Keratinocyte (primary cell): ENCODE measurements at regions not wholly inside any gene's neighbourhood (a gene's known extent, or its start where the extent isn't known, plus 50 kb on each side); places are given as distances from the start of the nearest gene placed in this dataset.
A peak's percentile ranks its signal among the peaks of the same experiment; 100 is the strongest.

ENCODE experiments used
- DNase-seq: peaks from one replicate; pipeline ENCODE4 v3.0.0-alpha.2; 2011; ENCODE audit warnings: low read depth, missing footprints, low spot score
- FAIRE-seq: peaks from 2 replicates; lab custom pipeline; 2011; peaks lifted over from hg19 to GRCh38; lab: Jason Lieb, UNC
- H2AFZ ChIP-seq: 2 replicates; pipeline ENCODE4 v1.6.0; 2012; ENCODE audit warnings: low read length, control low read depth, inconsistent platforms; ENCODE audit not compliant: control insufficient read depth
- H3K27ac ChIP-seq: 2 replicates; pipeline ENCODE4 v1.5.1; 2011; ENCODE audit warnings: low read length; ENCODE audit not compliant: control insufficient read depth, insufficient read depth
- H3K27me3 ChIP-seq: 3 replicates; pipeline ENCODE4 v1.6.0; 2011; ENCODE audit warnings: low read length; ENCODE audit not compliant: control insufficient read depth, insufficient read depth; ENCODE audit errors: extremely low read depth
- H3K36me3 ChIP-seq, 2 experiments: 2 replicates in 1 of 2; 3 replicates in 1 of 2; pipeline ENCODE4 v1.5.1; 2011; ENCODE audit warnings: low read length in 2 of 2, mild to moderate bottlenecking in 1 of 2; ENCODE audit not compliant: control insufficient read depth in 2 of 2, insufficient read depth in 2 of 2; ENCODE audit errors: extremely low read depth in 1 of 2
- H3K4me1 ChIP-seq: 3 replicates; pipeline ENCODE4 v1.5.1; 2011; ENCODE audit warnings: low read length; ENCODE audit not compliant: control insufficient read depth, insufficient read depth; ENCODE audit errors: extremely low read depth
- H3K4me2 ChIP-seq: 3 replicates; pipeline ENCODE4 v1.6.0; 2011; ENCODE audit warnings: low read depth, low read length; ENCODE audit not compliant: control insufficient read depth, insufficient read depth; ENCODE audit errors: extremely low read depth
- H3K4me3 ChIP-seq, 3 experiments: fragments of 200-600 bp in 1 of 3; sonication (generic) in 1 of 3; 2 replicates in 2 of 3; 3 replicates in 1 of 3; pipeline ENCODE4 v1.5.1; 2011 to 2016; ENCODE audit warnings: low read length in 3 of 3, mild to moderate bottlenecking in 3 of 3, control low read depth in 2 of 3, inconsistent platforms in 1 of 3, low read depth in 1 of 3, mixed read lengths in 1 of 3, mixed run types in 1 of 3, moderate library complexity in 1 of 3; ENCODE audit not compliant: control insufficient read depth in 2 of 3, insufficient read depth in 2 of 3; ENCODE audit errors: extremely low read depth in 1 of 3
- H3K79me2 ChIP-seq: 2 replicates; pipeline ENCODE4 v1.6.0; 2012; ENCODE audit warnings: low read length; ENCODE audit not compliant: control insufficient read depth, insufficient read depth
- H3K9ac ChIP-seq: 3 replicates; pipeline ENCODE4 v1.6.0; 2011; ENCODE audit warnings: low read length; ENCODE audit not compliant: control insufficient read depth, insufficient read depth; ENCODE audit errors: extremely low read depth
- H3K9me1 ChIP-seq: 3 replicates; pipeline ENCODE4 v1.6.0; 2011; ENCODE audit warnings: low read length; ENCODE audit not compliant: control insufficient read depth, insufficient read depth; ENCODE audit errors: extremely low read depth
- H3K9me3 ChIP-seq: 2 replicates; pipeline ENCODE4 v1.5.1; 2012; ENCODE audit warnings: low read depth, low read length; ENCODE audit not compliant: control insufficient read depth
- H4K20me1 ChIP-seq: 3 replicates; pipeline ENCODE4 v1.6.0; 2011; ENCODE audit warnings: low read length; ENCODE audit not compliant: control insufficient read depth, insufficient read depth; ENCODE audit errors: extremely low read depth
- CTCF ChIP-seq, 3 experiments: IDR thresholded peaks in 1 of 3; conservative IDR thresholded peaks in 1 of 3; optimal IDR thresholded peaks in 1 of 3; 2 replicates in 2 of 3; 3 replicates in 1 of 3; pipeline versions ENCODE3 to v1.5.1; 2011; ENCODE audit warnings: low read length in 3 of 3, mild to moderate bottlenecking in 3 of 3, moderate library complexity in 2 of 3, control low read depth in 1 of 3, inconsistent platforms in 1 of 3; ENCODE audit not compliant: insufficient read depth in 2 of 3; ENCODE audit errors: extremely low read depth in 1 of 3
- EZH2 ChIP-seq: IDR thresholded peaks from one replicate; pipeline ENCODE4 v1.6.1; 2012; ENCODE audit warnings: inconsistent platforms, mild to moderate bottlenecking, low read length, moderate library complexity
- dilution Hi-C: fragments of 300-500 bp; cut with MboI; formaldehyde crosslinking; loops from one replicate; pipeline ENCODE4 v1.7.0; 2020; ENCODE audit warnings: low sequenced_read_pairs; ENCODE audit not compliant: extremely low pct_ligation_motif_present

GRCh38 chr3:101939361-101940049, 90.2 kb downstream of the NFKBIZ start:
- H3K9me3 ChIP-seq = no peaks in the 10 kb centered on the region
- H3K79me2 ChIP-seq = no peaks in the 10 kb centered on the region
- H2AFZ ChIP-seq = no peak overlapping the region
- no peaks in the 10 kb centered on the region for H3K27me3 ChIP-seq
- no peaks in the 10 kb centered on the region for H3K36me3 ChIP-seq
- FAIRE-seq (peak; percentile 77), DNase-seq (no peak)
- no peak overlapping the region for H3K4me2 ChIP-seq
- no peak overlapping the region for H3K27ac ChIP-seq
- H3K4me3 ChIP-seq = no peak overlapping the region
- H4K20me1 ChIP-seq = no peaks in the 10 kb centered on the region
- no peak overlapping the region for H3K9ac ChIP-seq
- dilution Hi-C loops = no loop called here
- H3K9me1 ChIP-seq = no peaks in the 10 kb centered on the region
- peaks cover 31% of the 10 kb centered on the region for H3K4me1 ChIP-seq
- no peak for TF ChIP-seq CTCF (optimal IDR thresholded peaks at IDR 0.05 in 1 of 3, IDR thresholded peaks at IDR 0.05 in 1 of 3, conservative IDR thresholded peaks at IDR 0.05 in 1 of 3; ENCODE audit: extremely low read depth in 1 of 3, insufficient read depth in 2 of 3, low read length in 3 of 3)
- TF ChIP-seq EZH2 = no peak

- Histone ChIP-seq H3K9me3 (no peaks in the 10 kb centered on the region), H3K4me3 (peak overlapping the region in 1 of 3 experiments; percentile 5), H3K4me2 (peak overlapping the region; percentile 1), H3K9me1 (no peaks in the 10 kb centered on the region), H3K9ac (no peak overlapping the region), H2AFZ (peak overlapping the region; percentile 60), H3K36me3 (no peaks in the 10 kb centered on the region), H3K27ac (peak overlapping the region; percentile 24), H3K4me1 (peaks cover 31% of the 10 kb centered on the region), H4K20me1 (no peaks in the 10 kb centered on the region), H3K79me2 (no peaks in the 10 kb centered on the region), H3K27me3 (no peaks in the 10 kb centered on the region)
- dilution Hi-C loops = no loop called here
- DNase-seq (no peak), FAIRE-seq (peak; percentile 84)
- TF ChIP-seq EZH2 (no peak), CTCF (optimal IDR thresholded peaks at IDR 0.05 in 1 of 3, IDR thresholded peaks at IDR 0.05 in 1 of 3, conservative IDR thresholded peaks at IDR 0.05 in 1 of 3; ENCODE audit: extremely low read depth in 1 of 3, insufficient read depth in 2 of 3, low read length in 3 of 3) (no peak)
Measured at GRCh38 chr3:101940521-101941317, 91.4 kb downstream of the NFKBIZ start.
